ENCODE measurements at regions not wholly inside any gene's neighbourhood (a gene's known extent, or its start where the extent isn't known, plus 50 kb on each side); places are given as distances from the start of the nearest gene placed in this dataset.

- TF ChIP-seq CTCF (IDR thresholded peaks at IDR 0.05; ENCODE audit: borderline replicate concordance, extremely low read depth, insufficient read depth) = no peak
These were observed 93.2 kb upstream of the ADAMTS16 start for GRCh38 chr5:5046680-5047502.

GRCh38 chr5:5050801-5051200 lies 89.3 kb upstream of the ADAMTS16 start:
- TF ChIP-seq CTCF (IDR thresholded peaks at IDR 0.05; ENCODE audit: borderline replicate concordance, extremely low read depth, insufficient read depth) = no peak
- H3K4me3 ChIP-seq (ENCODE audit: low read length in 3 of 3) = no peak overlapping the region
- FAIRE-seq (no peak), DNase-seq (no peak)
- intact Hi-C loops (cut with DNase I) = no loop called here
- no peak overlapping the region for H3K27ac ChIP-seq (ENCODE audit: low read depth in 2 of 2, low read length in 2 of 2)
- H3K9me3 ChIP-seq (ENCODE audit: control insufficient read depth in 2 of 3, insufficient read depth in 1 of 3, low read length in 3 of 3) = no peaks in the 10 kb centered on the region
- H3K36me3 ChIP-seq (ENCODE audit: control insufficient read depth in 2 of 3, insufficient read depth in 3 of 3, low read length in 3 of 3) = no peaks in the 10 kb centered on the region
- H3K9ac ChIP-seq (ENCODE audit: low read length in 3 of 3) = no peak overlapping the region
- no peaks in the 10 kb centered on the region for H3K27me3 ChIP-seq (ENCODE audit: control insufficient read depth, insufficient read depth, low read length)
- H3K4me1 ChIP-seq (ENCODE audit: control insufficient read depth in 2 of 3, insufficient read depth in 2 of 3, low read depth in 1 of 3, low read length in 3 of 3) = peaks cover 0 to 11% (median 0%) of the 10 kb centered on the region in 3 donors

More at GRCh38 chr5:5046680-5047502, 93.2 kb upstream of the ADAMTS16 start:
- Histone ChIP-seq H3K9me3 (ENCODE audit: control insufficient read depth in 2 of 3, insufficient read depth in 1 of 3, low read length in 3 of 3) (no peaks in the 10 kb centered on the region), H3K9ac (ENCODE audit: low read length in 3 of 3) (no peak overlapping the region), H3K4me3 (ENCODE audit: low read length in 3 of 3) (no peak overlapping the region), H3K4me1 (ENCODE audit: control insufficient read depth in 2 of 3, insufficient read depth in 2 of 3, low read depth in 1 of 3, low read length in 3 of 3) (peaks cover 0 to 10% (median 8%) of the 10 kb centered on the region in 3 donors), H3K27ac (ENCODE audit: low read depth in 2 of 2, low read length in 2 of 2) (no peak overlapping the region), H3K27me3 (ENCODE audit: control insufficient read depth, insufficient read depth, low read length) (no peaks in the 10 kb centered on the region), H3K36me3 (ENCODE audit: control insufficient read depth in 2 of 3, insufficient read depth in 3 of 3, low read length in 3 of 3) (no peaks in the 10 kb centered on the region)
- DNase-seq (no peak), FAIRE-seq (no peak)
- intact Hi-C loops (cut with DNase I) = no loop called here

GRCh38 chr5:5055712-5056111 lies 84.4 kb upstream of the ADAMTS16 start:
- intact Hi-C loops (cut with DNase I) = no loop called here
- Histone ChIP-seq H3K36me3 (ENCODE audit: control insufficient read depth in 2 of 3, insufficient read depth in 3 of 3, low read length in 3 of 3) (no peaks in the 10 kb centered on the region), H3K4me3 (ENCODE audit: low read length in 3 of 3) (no peak overlapping the region), H3K27me3 (ENCODE audit: control insufficient read depth, insufficient read depth, low read length) (no peaks in the 10 kb centered on the region), H3K4me1 (ENCODE audit: control insufficient read depth in 2 of 3, insufficient read depth in 2 of 3, low read depth in 1 of 3, low read length in 3 of 3) (peaks cover 0 to 10% (median 0%) of the 10 kb centered on the region in 3 donors), H3K9me3 (ENCODE audit: control insufficient read depth in 2 of 3, insufficient read depth in 1 of 3, low read length in 3 of 3) (no peaks in the 10 kb centered on the region), H3K27ac (ENCODE audit: low read depth in 2 of 2, low read length in 2 of 2) (no peak overlapping the region), H3K9ac (ENCODE audit: low read length in 3 of 3) (no peak overlapping the region)
- DNase-seq (no peak), FAIRE-seq (peak; percentile 21)
- no peak for TF ChIP-seq CTCF (IDR thresholded peaks at IDR 0.05; ENCODE audit: borderline replicate concordance, extremely low read depth, insufficient read depth)

Measured in kidney (tissue), 13 donors.